Endothelial cell of umbilical vein (primary cell): ENCODE measurements at regions not wholly inside any gene's neighbourhood (a gene's known extent, or its start where the extent isn't known, plus 50 kb on each side); places are given as distances from the start of the nearest gene placed in this dataset.

Source experiments
- BruUV-seq: library from RNA; stranded (reverse); fragments of 400-500 nt; replicated peaks from 2 replicates; lab custom pipeline; 2021; lab: Mats Ljungman, UMichigan
- CTCF ChIA-PET: fragments of 300-600, 350-600 bp; sonication (Branson Sonifier 250); formaldehyde crosslinking; loops from one replicate; lab custom pipeline; 2021; ENCODE audit warnings: antibody characterized with exemption, inconsistent platforms; lab: Charles Lee
- POLR2A ChIA-PET: fragments of 300-600, 350-600 bp; sonication (Branson Sonifier 250); formaldehyde crosslinking; loops from one replicate; lab custom pipeline; 2021; ENCODE audit warnings: antibody characterized with exemption, inconsistent platforms; lab: Charles Lee
- DNase-seq: peaks from one replicate; pipeline ENCODE4 v3.0.0-alpha.2; 2011; ENCODE audit warnings: low read depth, low spot score
- FAIRE-seq: peaks from 2 replicates; lab custom pipeline; 2011; peaks lifted over from hg19 to GRCh38; lab: Jason Lieb, UNC
- H2AFZ ChIP-seq: 2 replicates; pipeline ENCODE4 v1.6.0; 2012; ENCODE audit warnings: low read depth, low read length, control low read depth, inconsistent platforms
- H3K27ac ChIP-seq: 2 replicates; pipeline ENCODE4 v1.5.1; 2011; ENCODE audit warnings: low read depth, mild to moderate bottlenecking, control low read depth, low read length, moderate library complexity; ENCODE audit not compliant: insufficient read depth
- H3K27me3 ChIP-seq, 2 experiments: 2 replicates each; pipeline versions ENCODE4 v1.6.0 to v1.6.1; 2011; ENCODE audit warnings: low read length in 2 of 2, mixed read lengths in 1 of 2; ENCODE audit not compliant: control insufficient read depth in 2 of 2, insufficient read depth in 2 of 2
- H3K36me3 ChIP-seq, 2 experiments: 2 replicates in 1 of 2; 3 replicates in 1 of 2; pipeline ENCODE4 v1.5.1; 2011; ENCODE audit warnings: low read length in 2 of 2, mild to moderate bottlenecking in 1 of 2, moderate library complexity in 1 of 2; ENCODE audit not compliant: control insufficient read depth in 2 of 2, insufficient read depth in 2 of 2; ENCODE audit errors: extremely low read depth in 1 of 2
- H3K4me1 ChIP-seq: 3 replicates; pipeline ENCODE4 v1.5.1; 2011; ENCODE audit warnings: mild to moderate bottlenecking, low read length; ENCODE audit not compliant: control insufficient read depth, insufficient read depth; ENCODE audit errors: extremely low read depth
- H3K4me2 ChIP-seq: 2 replicates; pipeline ENCODE4 v1.6.1; 2011; ENCODE audit warnings: low read length, control low read depth, mixed read lengths; ENCODE audit not compliant: insufficient read depth
- H3K4me3 ChIP-seq, 3 experiments: fragments of 200-600 bp in 1 of 3; sonication (generic), shearing (Covaris generic) in 1 of 3; replicated peaks in 1 of 3; 2 replicates each; pipeline ENCODE4 v1.5.1; 2011 to 2016; ENCODE audit warnings: control low read depth in 3 of 3, low read length in 3 of 3, mild to moderate bottlenecking in 2 of 3, inconsistent platforms in 1 of 3, low read depth in 1 of 3, moderate library complexity in 1 of 3; ENCODE audit not compliant: insufficient read depth in 1 of 3
- H3K79me2 ChIP-seq: 2 replicates; pipeline ENCODE4 v1.6.0; 2012; ENCODE audit warnings: low read length, inconsistent platforms; ENCODE audit not compliant: control insufficient read depth, insufficient read depth
- H3K9ac ChIP-seq: replicated peaks from 2 replicates; pipeline ENCODE3; 2011; ENCODE audit warnings: low read length, control low read depth; ENCODE audit not compliant: insufficient read depth; ENCODE audit errors: extremely low read depth
- H3K9me1 ChIP-seq: replicated peaks from 3 replicates; pipeline ENCODE4 v1.6.0; 2011; ENCODE audit warnings: mild to moderate bottlenecking, low read length; ENCODE audit not compliant: control insufficient read depth, insufficient read depth; ENCODE audit errors: extremely low read depth
- H3K9me3 ChIP-seq: replicated peaks from 2 replicates; pipeline ENCODE4 v1.5.1; 2012; ENCODE audit warnings: low read length, inconsistent platforms; ENCODE audit not compliant: control insufficient read depth, insufficient read depth
- H4K20me1 ChIP-seq: replicated peaks from 2 replicates; pipeline ENCODE3; 2011; ENCODE audit warnings: mild to moderate bottlenecking, low read length; ENCODE audit not compliant: control insufficient read depth, insufficient read depth; ENCODE audit errors: extremely low read depth
- EZH2 ChIP-seq: IDR thresholded peaks from 2 replicates; pipeline ENCODE4 v1.6.1; 2012; ENCODE audit warnings: borderline replicate concordance, low read depth, mild to moderate bottlenecking, moderate library complexity, low read length, inconsistent platforms; ENCODE audit not compliant: severe bottlenecking
- FOS ChIP-seq: IDR thresholded peaks from 2 replicates; pipeline ENCODE4 v1.6.1; 2011; ENCODE audit warnings: mild to moderate bottlenecking, low read length, moderate library complexity, borderline replicate concordance; ENCODE audit not compliant: insufficient read depth
- GATA2 ChIP-seq: IDR thresholded peaks from 2 replicates; pipeline ENCODE4 v1.7.0; 2011; ENCODE audit warnings: low read depth, mild to moderate bottlenecking, moderate library complexity, mixed read lengths, low read length; ENCODE audit not compliant: insufficient read length, insufficient read depth
- JUN ChIP-seq: IDR thresholded peaks from 2 replicates; pipeline ENCODE4 v1.6.1; 2011; ENCODE audit warnings: borderline replicate concordance, low read depth; ENCODE audit not compliant: insufficient read length, insufficient read depth
- MYC ChIP-seq: IDR thresholded peaks from one replicate; pipeline ENCODE4 v1.6.1; 2011; ENCODE audit warnings: mild to moderate bottlenecking, low read depth, low read length
- POLR2A ChIP-seq: IDR thresholded peaks from 2 replicates; pipeline ENCODE4 v1.6.1; 2012; ENCODE audit warnings: low read depth, mild to moderate bottlenecking, control low read depth, low read length
- POLR2AphosphoS5 ChIP-seq: IDR thresholded peaks from 2 replicates; pipeline ENCODE4 v1.6.1; 2012; ENCODE audit warnings: low read depth, mild to moderate bottlenecking, control low read depth, low read length, moderate library complexity; ENCODE audit not compliant: insufficient read depth
- dilution Hi-C: fragments of 300-500 bp; cut with MboI; formaldehyde crosslinking; loops from one replicate; pipeline ENCODE4 v1.15.0; 2019; ENCODE audit warnings: low sequenced_read_pairs; ENCODE audit not compliant: extremely low pct_ligation_motif_present
- intact Hi-C: fragments of 100-400 bp; cut with micrococcal nuclease; formaldehyde crosslinking; loops from one replicate; pipeline ENCODE4 v1.10.0; 2022
- TF ChIP-seq, protein P1 (sequence below), 2 donors: IDR thresholded peaks; 1 replicate in 1 of 2; 2 replicates in 1 of 2; pipeline ENCODE4 v1.5.1; 2011; ENCODE audit warnings: low read length in 2 of 2, mild to moderate bottlenecking in 2 of 2, moderate library complexity in 2 of 2, control low read depth in 1 of 2, inconsistent platforms in 1 of 2, low read depth in 1 of 2; ENCODE audit not compliant: insufficient read depth in 1 of 2; ENCODE audit errors: extremely low read depth in 1 of 2
- TF ChIP-seq, protein P2 (sequence below): IDR thresholded peaks from 2 replicates; pipeline ENCODE4 v1.6.1; 2011; ENCODE audit not compliant: insufficient read depth, insufficient read length

DNA sequence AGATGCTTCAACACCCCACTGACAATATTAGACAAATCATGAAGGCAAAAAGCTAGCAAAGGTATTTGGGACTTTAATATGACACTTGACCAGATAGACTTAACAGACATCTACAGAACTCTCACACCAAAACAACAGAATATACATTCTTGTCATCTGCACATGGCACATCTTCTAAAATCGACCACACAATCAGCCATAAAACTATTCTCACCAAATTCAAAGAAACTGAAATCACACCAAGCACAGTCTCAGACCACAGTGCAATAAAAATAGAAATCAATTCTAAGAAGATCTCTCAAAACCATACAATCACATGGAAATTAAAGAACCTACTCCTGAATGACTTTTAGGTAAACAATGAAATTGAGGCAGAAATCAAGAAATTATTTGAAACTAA lies 340.8 kb downstream of the PPP1R2C start:
- no peak overlapping the region for H2AFZ ChIP-seq
- no peaks in the 10 kb centered on the region for H3K79me2 ChIP-seq
- H3K9ac ChIP-seq: no peak overlapping the region
- POLR2A ChIA-PET: no interaction called here
- intact Hi-C loops (no loop called here), dilution Hi-C loops (no loop called here)
- FAIRE-seq: no peak
- CTCF ChIA-PET: no interaction called here
- no peaks in the 10 kb centered on the region for H3K36me3 ChIP-seq
- H3K4me2 ChIP-seq: no peak overlapping the region
- no peak overlapping the region for H3K4me3 ChIP-seq
- no peaks in the 10 kb centered on the region for H4K20me1 ChIP-seq
- DNase-seq: no peak
- H3K27me3 ChIP-seq: no peaks in the 10 kb centered on the region
- H3K27ac ChIP-seq: no peak overlapping the region
- H3K9me3 ChIP-seq: no peaks in the 10 kb centered on the region
- H3K9me1 ChIP-seq: no peaks in the 10 kb centered on the region
- TF ChIP-seq GATA2 (no peak), JUN (no peak), FOS (no peak), POLR2AphosphoS5 (no peak), EZH2 (no peak), POLR2A (no peak), MYC (no peak)
- TF ChIP-seq, protein P1, sequence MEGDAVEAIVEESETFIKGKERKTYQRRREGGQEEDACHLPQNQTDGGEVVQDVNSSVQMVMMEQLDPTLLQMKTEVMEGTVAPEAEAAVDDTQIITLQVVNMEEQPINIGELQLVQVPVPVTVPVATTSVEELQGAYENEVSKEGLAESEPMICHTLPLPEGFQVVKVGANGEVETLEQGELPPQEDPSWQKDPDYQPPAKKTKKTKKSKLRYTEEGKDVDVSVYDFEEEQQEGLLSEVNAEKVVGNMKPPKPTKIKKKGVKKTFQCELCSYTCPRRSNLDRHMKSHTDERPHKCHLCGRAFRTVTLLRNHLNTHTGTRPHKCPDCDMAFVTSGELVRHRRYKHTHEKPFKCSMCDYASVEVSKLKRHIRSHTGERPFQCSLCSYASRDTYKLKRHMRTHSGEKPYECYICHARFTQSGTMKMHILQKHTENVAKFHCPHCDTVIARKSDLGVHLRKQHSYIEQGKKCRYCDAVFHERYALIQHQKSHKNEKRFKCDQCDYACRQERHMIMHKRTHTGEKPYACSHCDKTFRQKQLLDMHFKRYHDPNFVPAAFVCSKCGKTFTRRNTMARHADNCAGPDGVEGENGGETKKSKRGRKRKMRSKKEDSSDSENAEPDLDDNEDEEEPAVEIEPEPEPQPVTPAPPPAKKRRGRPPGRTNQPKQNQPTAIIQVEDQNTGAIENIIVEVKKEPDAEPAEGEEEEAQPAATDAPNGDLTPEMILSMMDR (IDR thresholded peaks at IDR 0.05; ENCODE audit: extremely low read depth in 1 of 2, insufficient read depth in 1 of 2, low read depth in 1 of 2, low read length in 2 of 2): no peak
- TF ChIP-seq, protein P2, sequence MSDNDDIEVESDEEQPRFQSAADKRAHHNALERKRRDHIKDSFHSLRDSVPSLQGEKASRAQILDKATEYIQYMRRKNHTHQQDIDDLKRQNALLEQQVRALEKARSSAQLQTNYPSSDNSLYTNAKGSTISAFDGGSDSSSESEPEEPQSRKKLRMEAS: no peak
- no TSS peak for BruUV-seq
- no peaks in the 10 kb centered on the region for H3K4me1 ChIP-seq
